ENCODE measurements at regions not wholly inside any gene's neighbourhood (a gene's known extent, or its start where the extent isn't known, plus 50 kb on each side); places are given as distances from the start of the nearest gene placed in this dataset.

- H2AFZ ChIP-seq, result no peak overlapping the region
- no peaks in the 10 kb centered on the region for H3K27me3 ChIP-seq (ENCODE audit: insufficient read depth)
- H3K27ac Mint-ChIP-seq, result no peak overlapping the region
- DNase-seq (ENCODE audit: low spot score), result no peak
- 0 out of 2 replicates have a peak, but pooled peaks cover 3% of the 10 kb centered on the region for H4K20me1 ChIP-seq (replicated peaks; ENCODE audit: insufficient read depth)
- H3K36me3 ChIP-seq (ENCODE audit: insufficient read depth), result no peaks in the 10 kb centered on the region
- no peak overlapping the region for H3K4me3 ChIP-seq
- H3K36me3 Mint-ChIP-seq (ENCODE audit: low read depth), result no peaks in the 10 kb centered on the region
- no peaks in the 10 kb centered on the region for H3K27me3 Mint-ChIP-seq (ENCODE audit: insufficient read depth, low read depth, poor library complexity)
- no peak for ATAC-seq
- no peaks in the 10 kb centered on the region for H3K79me2 ChIP-seq (replicated peaks; ENCODE audit: insufficient read depth)
- no peak for TF ChIP-seq REST (IDR thresholded peaks at IDR 0.05; ENCODE audit: unreplicated experiment)
- TF ChIP-seq, protein P1, sequence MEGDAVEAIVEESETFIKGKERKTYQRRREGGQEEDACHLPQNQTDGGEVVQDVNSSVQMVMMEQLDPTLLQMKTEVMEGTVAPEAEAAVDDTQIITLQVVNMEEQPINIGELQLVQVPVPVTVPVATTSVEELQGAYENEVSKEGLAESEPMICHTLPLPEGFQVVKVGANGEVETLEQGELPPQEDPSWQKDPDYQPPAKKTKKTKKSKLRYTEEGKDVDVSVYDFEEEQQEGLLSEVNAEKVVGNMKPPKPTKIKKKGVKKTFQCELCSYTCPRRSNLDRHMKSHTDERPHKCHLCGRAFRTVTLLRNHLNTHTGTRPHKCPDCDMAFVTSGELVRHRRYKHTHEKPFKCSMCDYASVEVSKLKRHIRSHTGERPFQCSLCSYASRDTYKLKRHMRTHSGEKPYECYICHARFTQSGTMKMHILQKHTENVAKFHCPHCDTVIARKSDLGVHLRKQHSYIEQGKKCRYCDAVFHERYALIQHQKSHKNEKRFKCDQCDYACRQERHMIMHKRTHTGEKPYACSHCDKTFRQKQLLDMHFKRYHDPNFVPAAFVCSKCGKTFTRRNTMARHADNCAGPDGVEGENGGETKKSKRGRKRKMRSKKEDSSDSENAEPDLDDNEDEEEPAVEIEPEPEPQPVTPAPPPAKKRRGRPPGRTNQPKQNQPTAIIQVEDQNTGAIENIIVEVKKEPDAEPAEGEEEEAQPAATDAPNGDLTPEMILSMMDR (conservative IDR thresholded peaks at IDR 0.05; ENCODE audit: low read depth in 2 of 2), result no peak
- no peak for TF ChIP-seq NANOG (IDR thresholded peaks at IDR 0.05; ENCODE audit: borderline replicate concordance)
- no peak for TF ChIP-seq POLR2AphosphoS5 (IDR thresholded peaks at IDR 0.05; ENCODE audit: low read depth)
- no peak for TF ChIP-seq STAT1 (IDR thresholded peaks at IDR 0.05; ENCODE audit: unreplicated experiment)
- no peak for TF ChIP-seq ZNF462 (CRISPR knock-in tag; IDR thresholded peaks at IDR 0.05)
- H3K9me3 Mint-ChIP-seq, result no peaks in the 10 kb centered on the region
- no peak overlapping the region for H3K4me2 ChIP-seq
- no peak overlapping the region for H3K27ac ChIP-seq (ENCODE audit: low read depth)
- no peaks in the 10 kb centered on the region for H3K9me2 ChIP-seq (ENCODE audit: insufficient read depth)
- H3F3A ChIP-seq (replicated peaks; ENCODE audit: low read depth), result no peaks in the 10 kb centered on the region
- no peak overlapping the region for H3K4me3 Mint-ChIP-seq
- H3K4me1 ChIP-seq (ENCODE audit: insufficient read depth), result no peaks in the 10 kb centered on the region
- H3K4me1 Mint-ChIP-seq, result peaks cover 4% of the 10 kb centered on the region; the same call in 2 of the 3 replicates
Measured at GRCh38 chr3:35426366-35426958, 212.9 kb upstream of the ARPP21 start.

Measured in GM23338 (cell line).